Right forelimb (tissue), 1 donor: ENCODE measurements at regions not wholly inside any gene's neighbourhood (a gene's known extent, or its start where the extent isn't known, plus 50 kb on each side); places are given as distances from the start of the nearest gene placed in this dataset.
A peak's percentile ranks its signal among the peaks of the same experiment; 100 is the strongest.

Experiments used
- DNase-seq: peaks from one replicate; pipeline ENCODE4 v3.0.0-alpha.2; 2018

DNA sequence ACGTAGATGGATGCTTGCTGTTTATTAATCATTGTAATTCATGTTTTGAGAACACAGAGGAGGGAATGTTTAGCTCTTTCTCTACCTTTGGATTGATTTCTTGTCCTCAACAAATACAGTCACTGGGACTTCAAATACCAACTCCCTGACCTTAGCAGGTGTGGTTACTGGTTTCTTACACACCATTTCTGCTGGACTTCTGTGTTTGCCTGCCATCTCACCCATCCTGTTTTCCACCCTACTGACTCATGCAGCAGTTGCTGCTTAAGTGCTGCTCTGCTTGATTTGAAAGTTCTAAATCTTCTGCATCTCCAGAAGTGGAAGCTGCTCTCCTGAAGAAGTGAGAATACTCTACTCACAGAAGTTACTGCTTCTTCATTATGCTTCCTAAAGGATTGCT lies 170.3 kb downstream of the ZPLD1 start:
- no peak for DNase-seq

DNA sequence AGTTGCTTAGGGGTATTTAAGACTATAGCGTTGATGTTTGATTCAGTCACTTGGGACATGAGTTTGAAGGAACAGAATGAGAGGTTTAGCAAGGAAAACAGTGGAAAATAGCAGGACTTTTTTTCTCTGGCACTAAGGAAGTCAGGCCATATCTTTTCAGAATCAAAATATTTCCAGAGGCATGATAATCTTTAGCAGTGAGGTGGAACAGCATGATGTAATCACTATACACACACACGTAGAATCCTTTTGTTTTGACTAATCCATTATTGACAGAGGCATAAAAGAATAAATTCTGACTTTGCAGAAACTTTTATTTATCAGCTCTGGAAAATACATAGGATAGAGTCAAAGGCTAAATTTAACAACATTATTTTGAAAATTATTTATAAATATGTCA lies 174.1 kb downstream of the ZPLD1 start:
- DNase-seq = no peak

DNA sequence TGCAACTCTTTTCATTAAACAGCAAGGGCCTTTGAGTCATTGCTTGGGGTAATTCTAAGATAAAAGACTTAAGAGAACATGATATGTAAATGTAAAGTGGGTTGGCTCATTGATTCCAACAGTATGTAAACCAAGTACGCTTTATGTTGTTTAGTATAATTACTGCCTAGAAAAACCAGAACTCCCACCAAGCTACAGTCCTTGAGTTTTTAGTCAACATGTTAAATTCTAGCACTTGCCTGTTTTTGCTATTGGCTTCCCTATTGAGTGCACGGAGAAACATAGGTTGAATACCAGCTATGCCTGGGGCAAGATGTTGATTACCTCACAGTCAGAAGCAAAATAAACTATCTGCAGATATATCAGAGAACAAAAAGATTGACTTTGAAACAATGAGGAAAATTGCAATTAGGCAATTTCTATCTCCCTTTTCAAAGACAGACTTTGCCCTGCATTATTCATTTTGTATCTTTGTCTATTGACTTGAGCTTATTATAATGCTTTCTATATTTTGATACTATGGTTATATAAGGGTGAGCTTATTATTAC lies 179.3 kb downstream of the ZPLD1 start:
- DNase-seq = no peak

DNA sequence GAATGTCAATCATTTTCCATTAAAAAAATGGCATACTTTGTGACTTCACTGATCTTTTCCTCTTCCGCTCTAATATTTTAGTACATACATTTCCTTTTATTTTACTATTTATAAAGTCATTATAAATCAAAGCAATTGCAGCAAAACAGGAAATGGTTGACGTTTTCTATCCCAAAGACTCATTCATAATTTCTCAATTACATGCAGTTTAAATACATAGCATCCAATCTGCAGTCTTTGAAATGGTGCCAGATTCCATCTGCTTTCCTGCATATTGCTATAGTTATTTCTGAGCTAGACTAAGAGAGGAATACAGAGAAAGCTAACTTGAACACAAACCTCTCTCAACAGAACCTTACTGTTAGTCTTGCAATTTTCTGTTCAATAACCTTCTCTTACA lies 179.8 kb downstream of the ZPLD1 start:
- DNase-seq = no peak

DNA sequence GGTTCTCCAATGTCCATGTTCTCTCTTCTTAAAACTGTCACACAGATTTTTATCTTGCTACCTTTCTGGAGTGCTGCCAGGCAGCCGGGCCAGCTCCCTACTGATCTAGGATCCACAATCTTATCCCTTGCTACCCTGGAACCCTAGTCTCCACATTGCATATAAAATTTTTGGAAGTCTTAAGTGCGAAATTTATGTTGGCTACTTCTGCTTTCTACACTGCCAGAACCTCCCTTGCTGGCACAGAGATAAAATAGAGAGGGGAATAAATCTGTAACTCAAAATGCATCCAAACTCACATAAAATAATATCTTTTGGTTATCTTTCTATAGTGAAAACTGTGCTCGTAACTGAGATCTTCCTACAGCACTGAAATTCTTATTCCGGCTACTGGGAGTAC lies 182.6 kb downstream of the ZPLD1 start:
- DNase-seq = no peak

DNA sequence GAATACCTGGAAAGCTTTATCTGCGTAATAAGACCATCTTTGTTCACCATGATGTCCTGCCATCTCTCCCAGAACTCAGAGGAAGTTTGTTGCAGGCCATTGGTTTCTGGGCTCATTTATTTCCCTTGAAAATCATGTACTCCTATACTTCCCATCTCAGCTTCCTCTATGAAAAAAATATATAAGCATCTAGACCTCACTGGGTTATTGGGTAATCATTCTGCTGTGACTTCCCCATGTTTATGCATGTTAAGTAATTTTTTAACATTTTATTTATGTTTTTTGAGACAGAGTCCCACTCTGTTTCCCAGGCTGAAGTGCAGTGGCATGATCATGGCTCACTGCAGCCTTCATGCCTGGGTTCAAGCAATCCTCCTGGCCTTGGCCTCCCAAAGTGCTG lies 184.5 kb downstream of the ZPLD1 start:
- no peak for DNase-seq

DNA sequence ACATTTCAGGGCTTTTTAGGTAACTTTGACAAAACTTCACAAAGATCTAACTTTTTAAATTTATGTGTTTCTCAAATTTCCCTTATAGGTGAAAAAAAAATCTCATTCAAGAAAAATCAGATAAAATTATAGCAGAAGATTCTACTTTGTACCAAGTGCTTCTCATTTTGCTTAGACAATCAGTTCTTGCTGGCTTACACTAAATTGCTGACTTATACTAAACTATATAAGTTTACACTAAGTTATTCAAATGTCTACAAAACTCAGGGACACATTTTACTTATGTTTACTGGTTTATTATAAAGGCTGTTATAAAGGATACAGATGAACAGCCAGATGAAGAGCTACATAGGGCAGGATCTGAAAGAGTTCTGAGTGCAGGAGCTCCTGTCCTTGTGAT lies 195.1 kb downstream of the ZPLD1 start:
- DNase-seq = no peak

DNA sequence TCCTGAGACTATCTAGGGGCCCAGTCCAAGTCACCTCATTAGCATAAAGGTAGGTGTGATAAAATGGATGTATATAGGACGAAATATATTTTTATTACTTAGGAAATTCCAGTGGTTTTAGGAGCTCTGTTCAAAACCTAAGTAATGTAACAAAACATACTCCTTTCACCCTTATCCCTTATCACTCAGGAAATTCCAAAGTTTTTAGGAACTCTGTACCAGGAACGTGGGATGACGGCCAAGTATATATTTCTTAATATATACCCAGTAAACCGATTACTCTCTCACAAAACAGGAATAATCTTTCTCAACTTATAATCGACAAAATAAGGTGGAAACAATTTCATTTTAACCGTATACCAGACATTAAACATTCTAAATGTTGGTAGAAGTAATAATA lies 195.7 kb downstream of the ZPLD1 start:
- DNase-seq = no peak

DNA sequence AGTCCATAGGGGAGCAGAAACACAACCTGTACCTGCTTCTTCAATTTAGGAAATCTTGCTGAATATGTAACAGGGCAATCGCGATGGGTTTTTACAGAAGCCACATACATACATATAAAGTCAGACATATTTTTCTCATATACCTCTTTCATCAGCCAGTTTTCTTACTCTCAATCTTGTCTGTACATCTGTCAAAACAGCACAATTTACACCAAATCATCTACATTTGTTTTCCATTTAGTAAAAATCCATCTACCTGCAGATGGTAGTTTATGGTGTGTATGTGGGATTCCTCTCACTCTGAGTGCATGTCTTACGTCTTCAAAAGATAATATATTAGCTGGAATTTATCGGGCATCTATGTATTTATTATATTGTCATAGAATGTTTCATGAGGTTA lies 208.7 kb downstream of the ZPLD1 start:
- no peak for DNase-seq

DNA sequence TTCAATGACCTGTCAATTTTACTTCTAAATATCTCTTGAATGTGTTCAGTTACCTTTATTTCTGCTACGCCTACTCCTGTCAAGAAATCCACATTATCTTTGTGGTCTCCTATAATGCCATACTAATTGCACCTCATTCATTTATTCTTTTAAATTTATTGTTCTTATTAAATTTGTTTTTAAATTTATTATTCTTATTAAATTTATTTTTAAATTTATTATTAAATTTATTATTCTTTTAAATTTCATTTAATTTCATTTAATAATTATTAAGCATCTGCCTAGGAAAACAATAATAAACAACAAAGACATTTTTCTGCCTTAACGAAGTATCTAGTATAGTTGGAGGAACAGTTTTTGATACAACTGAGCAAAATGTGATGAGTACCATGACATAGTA lies 211.7 kb downstream of the ZPLD1 start:
- no peak for DNase-seq

DNA sequence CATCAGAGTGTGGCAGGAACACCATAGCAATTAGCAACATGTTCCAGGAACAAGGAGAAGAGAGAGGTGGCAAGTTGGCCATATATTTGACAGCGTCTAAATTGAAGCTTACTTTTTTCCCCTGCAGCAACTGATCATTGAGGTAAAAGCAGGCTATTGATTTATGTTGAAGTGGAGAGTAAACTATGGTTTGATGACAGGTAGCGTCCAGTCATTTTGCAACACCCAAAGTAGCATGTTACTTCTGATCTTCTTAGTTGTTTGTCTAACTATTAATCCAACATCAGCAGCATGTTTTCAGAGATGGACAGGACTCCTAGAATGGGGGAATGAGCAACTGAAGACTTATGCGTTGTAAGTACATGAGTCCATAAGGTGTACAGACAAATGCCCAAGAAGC lies 225.8 kb downstream of the ZPLD1 start:
- no peak for DNase-seq

DNA sequence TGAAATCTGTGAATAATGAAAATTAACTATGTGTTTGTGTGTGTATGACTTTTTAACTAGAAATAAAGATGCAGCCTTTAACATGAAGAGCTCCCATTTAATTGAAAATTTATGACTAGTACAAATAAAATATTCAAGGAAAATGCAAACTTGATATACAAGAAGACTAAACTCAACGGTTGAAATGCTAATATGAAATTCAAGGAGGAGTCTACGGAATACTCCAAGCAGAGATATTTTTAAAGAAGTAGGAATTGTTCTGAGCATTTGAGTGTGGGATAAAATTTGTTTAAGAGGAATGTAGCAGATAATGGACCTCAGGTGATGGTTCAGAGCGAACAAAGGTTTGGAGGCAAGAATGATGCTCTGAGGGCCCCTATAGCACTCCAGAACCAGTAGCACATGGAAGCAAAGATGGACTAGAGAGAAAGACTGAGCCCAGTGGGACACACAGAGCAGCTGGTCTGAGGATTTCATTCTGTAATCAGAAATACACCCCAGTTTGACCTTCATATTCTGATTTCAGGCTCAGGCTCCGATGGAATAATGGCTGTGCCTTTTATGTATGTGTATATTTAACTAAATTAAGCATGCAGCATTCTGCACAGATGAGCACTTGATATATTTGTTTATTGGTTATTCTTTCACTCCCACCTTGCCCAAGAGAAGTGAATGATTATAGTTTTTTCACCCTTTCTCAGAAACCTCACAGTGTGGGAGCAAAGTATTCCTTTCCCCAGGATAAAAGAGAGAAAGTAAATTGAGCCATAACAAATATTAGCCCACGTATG lies 227.1 kb downstream of the ZPLD1 start:
- DNase-seq = no peak

DNA sequence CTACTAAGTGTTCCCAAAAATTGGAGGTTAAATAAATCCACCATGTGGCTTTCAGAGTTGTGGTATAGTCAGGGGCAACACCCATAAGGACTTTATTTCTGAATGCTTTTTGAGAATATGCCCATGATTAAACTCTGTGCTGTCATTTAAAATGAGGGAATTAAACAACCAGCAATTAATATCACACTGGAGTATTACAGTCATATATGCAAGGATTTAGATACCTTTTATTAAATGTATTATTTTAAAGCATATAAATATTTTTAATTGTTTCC lies 227.6 kb downstream of the ZPLD1 start:
- DNase-seq = no peak

DNA sequence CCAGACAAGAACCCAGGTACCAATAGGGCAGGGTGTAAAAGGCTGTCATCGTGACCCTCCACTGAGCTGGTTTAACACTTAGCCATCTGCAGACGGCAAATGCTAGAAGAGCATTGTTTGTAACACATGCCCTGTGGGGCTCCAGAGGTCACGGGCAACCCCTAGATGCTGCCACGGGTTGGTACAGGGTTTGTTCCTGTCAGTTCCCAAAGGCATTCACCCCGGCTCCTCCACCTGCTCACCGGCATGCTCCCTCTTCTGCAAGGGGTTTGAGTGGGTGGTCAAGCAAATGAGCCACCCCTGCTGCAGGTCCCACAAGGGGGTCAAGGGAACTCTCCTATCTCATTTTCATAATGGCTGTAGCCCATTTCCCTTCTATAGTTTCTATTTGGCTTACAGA lies 229.3 kb downstream of the ZPLD1 start:
- DNase-seq = no peak

DNA sequence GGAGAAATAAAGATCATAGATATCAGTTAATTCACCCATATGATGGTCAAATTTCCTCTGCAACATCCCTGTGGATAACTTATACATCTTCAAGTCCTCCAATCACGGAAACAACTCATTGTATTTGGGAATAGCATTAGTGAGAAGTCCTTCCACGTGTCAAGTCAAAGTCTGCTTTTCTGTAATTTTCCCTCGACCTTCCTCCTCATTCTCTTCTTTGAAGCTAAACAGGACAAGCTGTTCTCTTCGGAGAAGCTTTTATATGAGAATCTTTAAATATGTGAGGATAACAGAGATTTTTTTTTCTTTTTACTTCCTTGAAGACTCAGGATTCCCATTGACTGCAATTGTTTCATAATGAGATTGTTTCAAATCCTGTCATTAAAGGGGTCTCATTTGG lies 230.4 kb downstream of the ZPLD1 start:
- no peak for DNase-seq

DNA sequence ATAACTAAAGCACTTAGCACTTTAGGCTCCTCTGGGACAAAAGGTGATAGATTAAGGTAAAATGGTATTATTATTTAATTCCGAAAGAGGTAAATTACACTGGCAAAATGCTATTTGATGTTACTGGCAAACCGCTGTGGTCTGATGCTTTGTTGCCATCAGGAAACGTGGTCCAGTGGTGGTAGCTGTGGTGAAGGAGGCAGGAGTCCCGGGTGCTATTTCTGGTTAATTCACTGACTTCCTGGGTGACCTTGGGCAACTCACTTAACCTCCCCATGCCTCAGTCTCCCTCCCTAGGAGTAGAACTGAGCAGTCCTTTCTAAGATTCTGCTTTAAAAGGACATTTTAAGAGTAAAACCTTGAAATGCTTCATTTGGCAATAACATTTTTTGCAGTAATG lies 233.4 kb downstream of the ZPLD1 start:
- DNase-seq = no peak

DNA sequence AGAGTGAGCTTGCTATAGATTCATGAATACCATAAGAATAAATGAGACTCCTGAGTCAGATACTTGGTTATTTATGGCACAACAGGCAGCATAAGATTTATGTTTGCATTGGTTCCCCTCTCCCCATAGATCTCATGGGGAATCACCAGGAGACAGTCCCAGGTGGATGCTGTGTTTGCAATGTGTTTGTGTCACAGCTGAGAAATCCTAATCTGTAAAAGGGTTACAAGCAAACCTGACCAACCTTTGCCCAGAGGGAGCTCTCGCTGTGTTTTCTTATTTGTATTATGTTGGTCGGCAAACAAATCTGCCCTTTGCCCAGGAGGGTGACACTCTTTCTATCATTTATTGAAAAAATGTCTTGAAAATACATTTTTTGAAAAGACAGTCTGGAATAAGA lies 236.2 kb downstream of the ZPLD1 start:
- no peak for DNase-seq

DNA sequence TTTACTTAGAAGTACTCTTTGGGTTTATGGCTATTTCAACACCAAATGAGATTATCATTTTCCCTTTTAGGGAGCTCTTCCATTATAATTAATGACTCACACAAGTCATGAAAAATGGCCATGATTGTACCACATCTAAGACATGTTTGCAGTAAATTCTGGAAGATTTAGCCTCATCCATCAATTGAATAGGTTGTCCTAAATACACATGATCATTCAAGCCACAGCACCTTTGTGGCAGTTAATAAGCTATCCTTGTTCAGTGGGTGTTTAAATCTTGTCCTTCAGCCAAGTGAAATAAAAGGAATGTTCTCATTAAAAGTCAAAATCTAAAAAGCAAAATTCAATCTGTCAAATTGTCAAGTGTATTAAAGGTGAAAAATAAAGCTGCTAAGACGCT lies 237.5 kb downstream of the ZPLD1 start:
- DNase-seq = no peak

DNA sequence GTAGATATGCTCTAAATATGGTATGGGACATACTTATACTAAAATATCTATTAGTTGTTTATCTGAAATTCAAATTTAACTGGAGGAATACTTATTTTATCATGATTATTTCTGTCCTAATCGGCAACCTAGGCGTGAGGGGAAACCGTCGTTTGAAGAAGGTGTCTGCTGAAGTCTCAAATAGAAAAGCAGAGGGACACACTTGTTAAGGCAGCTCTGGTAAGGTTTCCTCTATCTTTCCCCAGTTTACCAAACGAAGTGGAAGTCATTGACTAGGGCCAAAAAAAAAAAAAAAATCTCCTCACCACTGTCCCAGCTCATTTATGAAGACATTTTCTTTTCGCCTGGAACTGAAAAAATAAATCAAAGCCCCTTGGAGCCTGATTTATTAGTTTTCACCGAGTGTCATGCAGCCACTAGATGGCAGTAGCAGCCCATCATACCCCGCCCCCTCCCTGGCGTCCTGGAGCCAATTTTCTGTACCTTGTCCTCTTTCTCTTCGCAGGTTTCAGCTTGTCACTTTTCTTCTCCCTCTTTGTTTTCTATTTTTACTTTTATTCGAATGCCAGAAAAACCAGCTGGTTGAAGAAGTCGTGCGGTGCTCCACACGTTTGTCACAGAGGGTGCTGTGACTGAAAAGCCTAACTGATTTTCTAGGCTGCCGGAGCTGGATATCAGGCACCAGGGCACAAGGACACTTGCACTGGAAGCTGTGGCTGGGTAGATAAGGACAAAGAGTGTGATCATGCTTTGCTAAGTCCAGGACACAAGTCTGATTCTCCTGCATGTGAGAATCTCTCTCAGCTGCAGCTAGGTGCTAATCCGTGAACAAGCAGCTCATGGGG lies 238.7 kb downstream of the ZPLD1 start:
- peak; percentile 83 for DNase-seq

DNA sequence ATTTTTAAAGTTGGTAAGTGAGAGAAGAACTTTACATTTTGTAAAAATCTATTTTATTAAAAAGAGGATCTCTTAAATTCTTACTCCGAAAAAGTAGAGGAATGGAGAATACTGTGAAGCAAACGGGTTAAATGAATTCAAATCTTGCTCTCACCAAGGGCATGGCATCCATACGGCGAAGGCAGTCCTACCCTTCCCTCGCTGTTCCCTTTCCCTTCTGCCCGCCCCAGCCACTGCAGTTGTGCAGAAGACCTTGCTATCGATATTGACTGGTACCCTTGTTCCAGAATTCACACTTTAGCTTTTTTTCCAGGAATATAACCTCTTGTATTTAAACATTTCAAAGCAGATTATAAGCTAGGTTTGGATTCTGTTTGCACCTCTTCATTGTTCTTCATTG lies 239.5 kb downstream of the ZPLD1 start:
- DNase-seq = no peak

DNA sequence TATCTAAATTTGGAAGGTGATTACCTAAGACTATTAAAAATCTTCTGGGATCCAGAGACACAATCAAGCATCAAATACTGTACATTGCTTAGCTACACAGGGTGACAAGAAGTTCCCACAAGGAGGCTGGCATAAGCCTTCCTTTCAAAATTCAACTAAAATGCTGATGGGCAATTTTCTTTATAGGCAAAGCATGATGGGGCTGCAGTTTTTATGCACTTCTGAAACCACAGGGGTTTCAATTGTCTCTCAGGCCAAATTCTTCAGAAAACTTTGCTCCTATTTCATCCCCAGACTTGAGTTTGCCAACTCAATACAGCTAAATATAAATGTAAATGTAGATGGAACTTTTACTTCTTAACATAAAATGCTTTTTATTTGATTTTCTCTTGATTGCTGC lies 241.6 kb downstream of the ZPLD1 start:
- DNase-seq = no peak

DNA sequence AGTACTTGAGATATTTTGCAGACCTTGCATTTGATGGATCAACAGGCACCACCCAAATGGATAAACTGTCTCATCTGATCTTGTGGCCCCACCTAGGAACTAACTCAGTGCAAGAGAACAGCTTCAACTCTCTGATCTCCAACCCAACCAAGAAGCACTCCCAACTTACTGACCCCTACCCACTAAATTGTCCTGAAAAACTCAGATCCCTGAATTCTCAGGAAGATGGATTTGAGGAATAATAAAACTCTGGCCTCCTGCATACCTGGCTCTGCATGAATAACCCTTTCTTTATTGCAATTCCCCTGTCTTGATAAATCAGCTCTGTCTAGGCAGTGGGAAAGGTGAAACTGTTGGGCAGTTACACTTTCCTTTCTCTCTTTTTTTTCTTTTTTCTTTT lies 247.9 kb downstream of the ZPLD1 start:
- DNase-seq = no peak

DNA sequence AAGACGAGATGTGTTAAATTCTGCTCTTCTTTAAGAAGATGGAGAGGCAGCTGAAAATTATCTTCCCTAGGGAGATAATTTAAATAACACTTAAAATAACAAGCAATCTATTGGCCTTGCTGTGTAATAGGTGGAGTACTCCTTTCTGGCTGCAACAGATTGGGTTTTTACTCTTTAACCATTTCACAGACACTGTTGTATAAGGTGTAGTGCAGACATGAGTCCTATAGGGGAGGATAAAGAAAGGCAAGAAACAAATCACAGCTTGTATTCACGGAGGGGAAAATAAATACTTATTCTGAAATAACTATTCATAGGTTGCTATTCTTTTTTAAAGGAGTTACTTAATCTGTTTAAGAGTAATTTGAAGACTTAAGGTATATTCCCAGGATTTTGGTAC lies 252.0 kb downstream of the ZPLD1 start:
- no peak for DNase-seq

DNA sequence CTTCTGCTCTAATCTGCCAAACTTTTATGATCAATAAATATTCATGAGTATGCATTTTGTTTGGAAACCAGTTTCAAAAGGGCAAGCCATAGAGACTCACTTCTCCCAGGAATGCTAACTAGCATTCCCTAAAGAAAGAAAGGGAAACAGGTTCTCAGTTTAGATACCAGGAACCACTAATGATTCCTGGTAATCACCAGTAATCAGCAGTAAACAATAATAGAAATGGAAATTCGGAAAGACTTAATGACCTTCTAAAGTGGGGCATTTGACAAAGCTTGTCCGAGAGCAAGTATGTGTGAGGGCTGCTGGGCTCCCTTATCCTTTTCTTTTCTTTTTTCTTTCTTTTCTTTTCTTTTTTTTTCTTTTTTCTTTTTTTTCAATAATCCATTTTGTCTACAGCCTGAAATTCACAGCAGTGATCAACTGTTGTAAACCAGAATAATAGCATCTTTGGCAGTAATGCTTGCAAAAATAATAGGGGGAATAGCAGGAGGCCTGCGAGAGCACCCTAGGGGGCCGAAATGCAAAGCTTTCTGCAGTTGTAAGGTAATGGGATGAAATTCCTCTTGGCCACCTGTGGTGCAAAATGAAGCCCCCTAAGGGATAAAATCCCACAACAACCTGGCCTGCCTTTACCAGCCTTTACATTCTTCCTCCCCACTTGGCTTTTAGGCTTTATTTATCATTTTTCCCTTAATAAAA lies 253.2 kb downstream of the ZPLD1 start:
- no peak for DNase-seq
